Ishikawa (cell line): ENCODE measurements at regions not wholly inside any gene's neighbourhood (a gene's known extent, or its start where the extent isn't known, plus 50 kb on each side); places are given as distances from the start of the nearest gene placed in this dataset.

ENCODE experiments used
- CEBPB ChIP-seq: IDR thresholded peaks from 2 replicates; pipeline ENCODE4 v1.6.1; 2012
- CREB1 ChIP-seq: IDR thresholded peaks from 2 replicates; pipeline ENCODE4 v1.6.1; 2012; ENCODE audit warnings: low read depth
- EP300 ChIP-seq: IDR thresholded peaks from 2 replicates; pipeline ENCODE4 v1.6.1; 2012; ENCODE audit warnings: borderline replicate concordance
- FOXM1 ChIP-seq: IDR thresholded peaks from 2 replicates; pipeline ENCODE4 v1.6.1; 2012; ENCODE audit warnings: low read depth, borderline replicate concordance
- MAX ChIP-seq: IDR thresholded peaks from 2 replicates; pipeline ENCODE4 v1.6.1; 2012
- NFIC ChIP-seq: IDR thresholded peaks from 2 replicates; pipeline ENCODE4 v1.6.1; 2012
- RAD21 ChIP-seq: IDR thresholded peaks from 2 replicates; pipeline ENCODE4 v1.6.1; 2012; ENCODE audit warnings: low read depth
- REST ChIP-seq: IDR thresholded peaks from 2 replicates; pipeline ENCODE4 v1.6.1; 2012; ENCODE audit warnings: low read depth, mild to moderate bottlenecking
- TAF1 ChIP-seq: IDR thresholded peaks from 2 replicates; pipeline ENCODE4 v1.6.1; 2012; ENCODE audit warnings: low read depth, mild to moderate bottlenecking
- TCF12 ChIP-seq: IDR thresholded peaks from 2 replicates; pipeline ENCODE4 v1.6.1; 2012; ENCODE audit warnings: low read depth
- YY1 ChIP-seq: IDR thresholded peaks from 2 replicates; pipeline ENCODE4 v1.6.1; 2012; ENCODE audit warnings: low read depth

- TF ChIP-seq RAD21: no peak
- TF ChIP-seq CREB1: no peak
- no peak for TF ChIP-seq REST
- no peak for TF ChIP-seq TAF1
- no peak for TF ChIP-seq FOXM1
- TF ChIP-seq EP300: no peak
- no peak for TF ChIP-seq MAX
- TF ChIP-seq YY1: no peak
- TF ChIP-seq CEBPB: peak; percentile 25; the same call in 1 of the 2 replicates
- TF ChIP-seq NFIC: no peak
- no peak for TF ChIP-seq TCF12
Observed at GRCh38 chr5:26535215-26535614, 503.2 kb downstream of the CDH9 start.
